ENCODE measurements at regions not wholly inside any gene's neighbourhood (a gene's known extent, or its start where the extent isn't known, plus 50 kb on each side); places are given as distances from the start of the nearest gene placed in this dataset.

DNA sequence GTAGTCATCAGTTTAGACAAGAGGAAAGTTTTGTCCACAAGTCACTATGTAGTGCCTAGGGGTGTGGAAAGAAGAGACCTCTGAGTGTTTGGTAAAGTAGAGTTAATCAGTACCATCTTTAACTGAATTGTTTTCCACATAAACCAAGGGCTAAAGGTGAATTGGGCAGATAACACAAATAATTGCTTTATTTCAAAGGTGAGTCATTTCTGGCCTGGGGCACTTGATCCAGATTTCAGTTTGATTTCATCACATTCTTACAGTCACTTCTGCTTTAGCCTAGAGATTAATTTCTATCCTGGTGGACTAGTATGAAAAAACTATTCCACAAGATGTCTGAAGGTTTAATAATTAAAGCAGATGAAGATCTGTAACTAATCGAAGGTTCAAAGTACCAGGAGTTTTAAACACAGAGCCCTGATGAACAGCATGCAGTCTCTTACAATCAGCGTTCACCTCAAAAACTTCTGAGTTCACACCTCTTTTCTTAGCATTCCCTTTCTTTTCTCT is 74.5 kb upstream of the BOD1L1 start:
- TF ChIP-seq, protein P1, sequence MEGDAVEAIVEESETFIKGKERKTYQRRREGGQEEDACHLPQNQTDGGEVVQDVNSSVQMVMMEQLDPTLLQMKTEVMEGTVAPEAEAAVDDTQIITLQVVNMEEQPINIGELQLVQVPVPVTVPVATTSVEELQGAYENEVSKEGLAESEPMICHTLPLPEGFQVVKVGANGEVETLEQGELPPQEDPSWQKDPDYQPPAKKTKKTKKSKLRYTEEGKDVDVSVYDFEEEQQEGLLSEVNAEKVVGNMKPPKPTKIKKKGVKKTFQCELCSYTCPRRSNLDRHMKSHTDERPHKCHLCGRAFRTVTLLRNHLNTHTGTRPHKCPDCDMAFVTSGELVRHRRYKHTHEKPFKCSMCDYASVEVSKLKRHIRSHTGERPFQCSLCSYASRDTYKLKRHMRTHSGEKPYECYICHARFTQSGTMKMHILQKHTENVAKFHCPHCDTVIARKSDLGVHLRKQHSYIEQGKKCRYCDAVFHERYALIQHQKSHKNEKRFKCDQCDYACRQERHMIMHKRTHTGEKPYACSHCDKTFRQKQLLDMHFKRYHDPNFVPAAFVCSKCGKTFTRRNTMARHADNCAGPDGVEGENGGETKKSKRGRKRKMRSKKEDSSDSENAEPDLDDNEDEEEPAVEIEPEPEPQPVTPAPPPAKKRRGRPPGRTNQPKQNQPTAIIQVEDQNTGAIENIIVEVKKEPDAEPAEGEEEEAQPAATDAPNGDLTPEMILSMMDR (conservative IDR thresholded peaks at IDR 0.05) = no peak
- no peak for TF ChIP-seq EZH2 (IDR thresholded peaks at IDR 0.05; ENCODE audit: low read depth)
